ENCODE measurements at regions not wholly inside any gene's neighbourhood (a gene's known extent, or its start where the extent isn't known, plus 50 kb on each side); places are given as distances from the start of the nearest gene placed in this dataset.

GRCh38 chr9:6142799-6143454, 72.7 kb upstream of the IL33 start:
- no peak for TF ChIP-seq CTCF (IDR thresholded peaks at IDR 0.05)
- no peak for TF ChIP-seq ZFX (IDR thresholded peaks at IDR 0.05; ENCODE audit: borderline replicate concordance)

GRCh38 chr9:6135780-6136179, 79.8 kb upstream of the IL33 start:
- peak overlapping the region; percentile 52 for H3K27ac ChIP-seq

More at GRCh38 chr9:6142799-6143454, 72.7 kb upstream of the IL33 start:
- no peak overlapping the region for H3K27ac ChIP-seq

GRCh38 chr9:6134661-6135180, 80.9 kb upstream of the IL33 start:
- TF ChIP-seq ZFX (IDR thresholded peaks at IDR 0.05; ENCODE audit: borderline replicate concordance) (no peak), CTCF (IDR thresholded peaks at IDR 0.05) (no peak)
- H3K27ac ChIP-seq = no peak overlapping the region

GRCh38 chr9:6133346-6134063, 82.1 kb upstream of the IL33 start:
- no peak for TF ChIP-seq CTCF (IDR thresholded peaks at IDR 0.05)
- TF ChIP-seq ZFX (IDR thresholded peaks at IDR 0.05; ENCODE audit: borderline replicate concordance) = no peak
- no peak overlapping the region for H3K27ac ChIP-seq

- no peak overlapping the region for H3K27ac ChIP-seq
- TF ChIP-seq ZFX (IDR thresholded peaks at IDR 0.05; ENCODE audit: borderline replicate concordance) (no peak), CTCF (IDR thresholded peaks at IDR 0.05) (no peak)
Observed at GRCh38 chr9:6132650-6133049, 83.0 kb upstream of the IL33 start.

GRCh38 chr9:6128030-6128429, 87.6 kb upstream of the IL33 start:
- TF ChIP-seq CTCF (IDR thresholded peaks at IDR 0.05) (no peak), ZFX (IDR thresholded peaks at IDR 0.05; ENCODE audit: borderline replicate concordance) (no peak)
- H3K27ac ChIP-seq = no peak overlapping the region

- TF ChIP-seq ZFX (IDR thresholded peaks at IDR 0.05; ENCODE audit: borderline replicate concordance) (no peak), CTCF (IDR thresholded peaks at IDR 0.05) (no peak; the same call in 1 of the 2 replicates)
- no peak overlapping the region for H3K27ac ChIP-seq
Observed at GRCh38 chr9:6126377-6126776, 89.2 kb upstream of the IL33 start.

All from 22Rv1 (cell line).